ENCODE measurements at regions not wholly inside any gene's neighbourhood (a gene's known extent, or its start where the extent isn't known, plus 50 kb on each side); places are given as distances from the start of the nearest gene placed in this dataset.

GRCh38 chr3:22288756-22289155 is 537.7 kb upstream of the ZNF385D start:
- H3K4me3 ChIP-seq (ENCODE audit: low read depth, low read length) = no peak overlapping the region
- TF ChIP-seq CTCF (IDR thresholded peaks at IDR 0.05; ENCODE audit: control insufficient read depth, extremely low read depth, insufficient read depth) = no peak
- no peak for DNase-seq (ENCODE audit: low read depth)

DNA sequence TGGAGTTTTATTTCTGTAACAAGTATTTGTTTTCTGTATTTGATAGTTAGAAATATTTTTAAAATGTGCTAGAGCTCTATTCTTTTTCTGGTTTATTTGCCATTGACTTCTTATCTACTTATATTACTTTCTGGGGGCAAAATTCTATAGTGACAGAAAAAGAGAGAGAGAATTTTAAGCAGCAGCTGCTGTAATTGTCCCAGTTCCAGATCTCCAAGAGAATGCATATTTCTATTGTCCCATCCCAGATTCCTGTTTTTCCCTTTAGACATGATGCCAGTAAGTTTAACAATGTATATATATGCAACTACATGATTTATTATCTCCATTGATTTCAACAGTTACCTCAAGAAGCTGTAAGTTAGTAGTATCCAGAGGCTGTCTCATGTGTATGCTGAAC is 541.7 kb upstream of the ZNF385D start:
- no peak for DNase-seq (ENCODE audit: low read depth)
- H3K4me3 ChIP-seq (ENCODE audit: low read depth, low read length) = no peak overlapping the region
- no peak for TF ChIP-seq CTCF (IDR thresholded peaks at IDR 0.05; ENCODE audit: control insufficient read depth, extremely low read depth, insufficient read depth)

DNA sequence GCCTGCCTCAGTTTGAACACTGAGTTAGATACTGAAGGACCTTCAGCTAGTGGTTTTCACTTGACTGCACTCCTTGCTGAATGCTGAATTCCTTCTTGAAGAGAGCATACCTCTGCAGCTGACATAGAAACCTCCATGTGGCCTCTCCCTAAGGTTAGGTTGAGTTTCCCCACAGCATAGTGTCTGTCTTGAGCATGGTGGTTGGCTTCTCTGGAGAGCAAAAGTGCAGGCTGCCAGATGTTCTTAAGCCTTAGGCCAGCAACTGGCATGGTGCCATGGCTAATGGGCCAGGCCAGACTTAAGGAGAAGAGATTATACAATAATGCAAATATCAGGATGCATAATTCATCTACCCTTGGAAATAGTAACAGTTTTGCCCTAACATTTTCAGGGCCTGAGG is 545.6 kb upstream of the ZNF385D start:
- DNase-seq (ENCODE audit: low read depth) = no peak
- TF ChIP-seq CTCF (IDR thresholded peaks at IDR 0.05; ENCODE audit: control insufficient read depth, extremely low read depth, insufficient read depth) = no peak
- no peak overlapping the region for H3K4me3 ChIP-seq (ENCODE audit: low read depth, low read length)

DNA sequence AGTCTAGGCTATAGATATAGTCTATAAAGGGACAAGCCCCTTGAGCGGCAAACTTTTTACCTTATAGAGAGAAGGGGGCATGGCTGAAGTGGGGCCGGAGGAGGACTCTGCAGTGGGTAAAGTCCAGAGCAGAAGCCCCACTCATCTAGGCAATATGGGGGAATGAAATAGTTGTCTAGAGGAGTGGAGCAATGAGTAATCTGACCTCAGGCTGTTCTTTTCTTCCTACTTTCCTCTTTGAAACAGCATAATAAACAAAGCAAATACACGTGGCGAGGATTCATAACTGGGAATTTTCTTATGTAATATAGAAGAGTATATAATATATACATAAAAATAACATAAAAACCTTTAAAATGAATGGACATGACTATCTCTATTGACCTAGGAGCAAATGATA is 546.4 kb upstream of the ZNF385D start:
- TF ChIP-seq CTCF (IDR thresholded peaks at IDR 0.05; ENCODE audit: control insufficient read depth, extremely low read depth, insufficient read depth) = no peak
- no peak overlapping the region for H3K4me3 ChIP-seq (ENCODE audit: low read depth, low read length)
- no peak for DNase-seq (ENCODE audit: low read depth)

- no peak overlapping the region for H3K4me3 ChIP-seq (ENCODE audit: low read depth, low read length)
- no peak for DNase-seq (ENCODE audit: low read depth)
- TF ChIP-seq CTCF (IDR thresholded peaks at IDR 0.05; ENCODE audit: control insufficient read depth, extremely low read depth, insufficient read depth) = no peak
These were observed 555.4 kb upstream of the ZNF385D start for GRCh38 chr3:22306454-22306853.

DNA sequence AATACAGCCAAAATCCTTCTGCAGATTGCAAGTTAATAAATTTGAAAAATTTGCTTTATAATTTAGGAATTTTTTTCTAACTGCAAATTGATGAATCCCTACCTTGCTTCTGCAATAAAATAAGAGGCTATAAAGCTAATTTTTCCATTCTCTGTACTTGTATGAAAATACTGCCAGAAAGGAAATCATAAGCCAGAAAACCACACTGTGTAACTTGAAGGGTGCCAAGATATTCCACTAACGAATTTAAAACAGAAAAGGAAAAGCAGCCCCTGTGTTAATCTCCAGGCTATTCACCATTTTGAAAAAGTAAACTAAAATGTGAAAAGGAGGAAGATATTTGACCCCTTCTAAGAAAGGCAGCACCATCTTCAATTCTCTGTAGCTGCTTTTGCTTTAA is 557.9 kb upstream of the ZNF385D start:
- DNase-seq (ENCODE audit: low read depth) = no peak
- no peak for TF ChIP-seq CTCF (IDR thresholded peaks at IDR 0.05; ENCODE audit: control insufficient read depth, extremely low read depth, insufficient read depth)

GRCh38 chr3:22315925-22316324 is 564.9 kb upstream of the ZNF385D start:
- H3K4me3 ChIP-seq (ENCODE audit: low read depth, low read length) = no peak overlapping the region
- DNase-seq (ENCODE audit: low read depth) = no peak
- no peak for TF ChIP-seq CTCF (IDR thresholded peaks at IDR 0.05; ENCODE audit: control insufficient read depth, extremely low read depth, insufficient read depth)

More for the DNA sequence above, 557.9 kb upstream of the ZNF385D start:
- no peak overlapping the region for H3K4me3 ChIP-seq (ENCODE audit: low read depth, low read length)

Data from LNCaP clone FGC (cell line).